Smooth muscle cell (in vitro differentiated cells): ENCODE measurements at regions not wholly inside any gene's neighbourhood (a gene's known extent, or its start where the extent isn't known, plus 50 kb on each side); places are given as distances from the start of the nearest gene placed in this dataset.

Source experiments
- DNase-seq: peaks from one replicate; lab custom pipeline; 2025; ENCODE audit not compliant: unreplicated experiment; lab: John Stamatoyannopoulos, UW
- H2AFZ ChIP-seq: fragments of 200-600 bp; sonication (generic); 2 replicates; pipeline ENCODE4 v1.6.0; 2016; ENCODE audit warnings: antibody characterized with exemption, low read depth, mild to moderate bottlenecking
- H3F3A ChIP-seq: fragments of 200-600 bp; sonication (generic); 2 replicates; pipeline ENCODE4 v1.6.0; 2017; ENCODE audit warnings: antibody characterized with exemption, low read depth
- H3K27ac ChIP-seq: fragments of 200-600 bp; sonication (generic); 2 replicates; pipeline ENCODE4 v1.5.1; 2016; ENCODE audit warnings: low read depth, mild to moderate bottlenecking
- H3K27me3 ChIP-seq: fragments of 200-600 bp; sonication (generic); 2 replicates; pipeline ENCODE4 v1.6.1; 2016; ENCODE audit warnings: low read depth, mild to moderate bottlenecking
- H3K36me3 ChIP-seq: fragments of 200-600 bp; sonication (generic); 2 replicates; pipeline ENCODE4 v1.5.1; 2016; ENCODE audit warnings: low read depth
- H3K4me1 ChIP-seq: fragments of 200-600 bp; sonication (generic); 2 replicates; pipeline ENCODE4 v1.5.1; 2016; ENCODE audit warnings: low read depth
- H3K4me2 ChIP-seq: fragments of 200-600 bp; sonication (generic); 2 replicates; pipeline ENCODE4 v1.6.0; 2016; ENCODE audit warnings: mild to moderate bottlenecking
- H3K4me3 ChIP-seq: fragments of 200-600 bp; sonication (generic); 2 replicates; pipeline ENCODE4 v1.5.1; 2016; ENCODE audit warnings: mild to moderate bottlenecking
- H3K79me2 ChIP-seq: fragments of 200-600 bp; sonication (generic); 2 replicates; pipeline ENCODE4 v1.6.0; 2016; ENCODE audit warnings: low read depth, mild to moderate bottlenecking
- H3K9ac ChIP-seq: fragments of 200-600 bp; sonication (generic); 2 replicates; pipeline ENCODE4 v1.6.0; 2016; ENCODE audit warnings: low read depth
- H3K9me3 ChIP-seq: fragments of 200-600 bp; sonication (generic); replicated peaks from 2 replicates; pipeline ENCODE4 v1.5.1; 2016; ENCODE audit warnings: low read depth
- H4K20me1 ChIP-seq: fragments of 200-600 bp; sonication (generic); 2 replicates; pipeline ENCODE4 v1.6.0; 2016; ENCODE audit warnings: low read depth
- CTCF ChIP-seq: fragments of 200-600 bp; sonication (generic); IDR thresholded peaks from 2 replicates; pipeline ENCODE4 v1.5.1; 2017; ENCODE audit warnings: borderline replicate concordance, mild to moderate bottlenecking, antibody characterized with exemption; ENCODE audit not compliant: insufficient read depth, poor library complexity, severe bottlenecking
- WGBS: methylation state at CpG from one replicate; pipeline ENCODE4 v1.1.7; 2016; ENCODE audit warnings: low lambda C conversion rate; 5-methylcytosine and 5-hydroxymethylcytosine counted together

DNA sequence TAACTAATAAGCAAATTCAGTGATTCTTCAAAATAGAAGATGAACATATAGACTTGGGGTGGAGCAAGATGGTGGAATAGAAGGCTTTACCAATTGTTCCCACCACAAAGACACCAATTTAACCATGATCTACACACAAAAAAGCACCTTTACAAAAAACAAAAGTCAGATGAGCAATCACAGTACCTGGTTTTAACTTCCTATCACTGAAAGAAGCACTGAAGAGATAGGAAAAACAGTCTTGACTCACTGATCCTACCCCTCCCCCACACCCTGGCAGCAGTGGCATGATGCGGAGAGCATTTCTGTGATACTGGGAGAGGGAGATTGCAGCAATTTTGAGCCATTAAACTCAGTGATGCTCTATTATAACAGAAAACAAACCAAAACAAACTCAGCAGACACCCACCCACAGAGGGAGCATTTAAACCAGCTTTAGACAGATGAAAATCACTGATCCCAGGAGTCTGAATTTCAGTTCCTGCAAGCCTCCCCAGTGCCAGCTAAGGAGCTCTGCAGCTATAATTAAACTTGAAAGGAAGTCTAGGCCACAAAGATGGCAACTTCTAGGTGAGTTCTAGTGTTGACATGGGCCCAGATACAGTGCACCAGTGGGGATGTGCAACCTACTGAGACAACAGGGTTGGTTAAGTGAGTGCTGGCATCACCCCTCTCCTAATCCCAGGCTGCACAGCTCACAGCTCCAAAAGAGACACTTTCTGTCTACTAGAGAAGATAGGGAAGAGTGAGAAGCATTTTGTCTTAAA is 161.8 kb upstream of the GRIA4 start:
- H3K79me2 ChIP-seq, result no peaks in the 10 kb centered on the region
- H3K36me3 ChIP-seq, result no peaks in the 10 kb centered on the region
- H2AFZ ChIP-seq, result no peak overlapping the region
- no peak overlapping the region for H3K9ac ChIP-seq
- H3K4me1 ChIP-seq, result no peaks in the 10 kb centered on the region
- no peak overlapping the region for H3K27ac ChIP-seq
- DNase-seq, result no peak
- no peaks in the 10 kb centered on the region for H3K27me3 ChIP-seq
- H3K9me3 ChIP-seq, result no peaks in the 10 kb centered on the region
- H4K20me1 ChIP-seq, result no peaks in the 10 kb centered on the region
- 84% methylated on average over 1 of the region's 1 CpG for WGBS
- H3F3A ChIP-seq, result no peaks in the 10 kb centered on the region
- no peak for TF ChIP-seq CTCF
- H3K4me3 ChIP-seq, result no peak overlapping the region
- H3K4me2 ChIP-seq, result no peak overlapping the region

- H3K4me1 ChIP-seq, result no peaks in the 10 kb centered on the region
- no peak for DNase-seq
Observed at GRCh38 chr11:105443623-105444022, 166.2 kb upstream of the GRIA4 start.

DNA sequence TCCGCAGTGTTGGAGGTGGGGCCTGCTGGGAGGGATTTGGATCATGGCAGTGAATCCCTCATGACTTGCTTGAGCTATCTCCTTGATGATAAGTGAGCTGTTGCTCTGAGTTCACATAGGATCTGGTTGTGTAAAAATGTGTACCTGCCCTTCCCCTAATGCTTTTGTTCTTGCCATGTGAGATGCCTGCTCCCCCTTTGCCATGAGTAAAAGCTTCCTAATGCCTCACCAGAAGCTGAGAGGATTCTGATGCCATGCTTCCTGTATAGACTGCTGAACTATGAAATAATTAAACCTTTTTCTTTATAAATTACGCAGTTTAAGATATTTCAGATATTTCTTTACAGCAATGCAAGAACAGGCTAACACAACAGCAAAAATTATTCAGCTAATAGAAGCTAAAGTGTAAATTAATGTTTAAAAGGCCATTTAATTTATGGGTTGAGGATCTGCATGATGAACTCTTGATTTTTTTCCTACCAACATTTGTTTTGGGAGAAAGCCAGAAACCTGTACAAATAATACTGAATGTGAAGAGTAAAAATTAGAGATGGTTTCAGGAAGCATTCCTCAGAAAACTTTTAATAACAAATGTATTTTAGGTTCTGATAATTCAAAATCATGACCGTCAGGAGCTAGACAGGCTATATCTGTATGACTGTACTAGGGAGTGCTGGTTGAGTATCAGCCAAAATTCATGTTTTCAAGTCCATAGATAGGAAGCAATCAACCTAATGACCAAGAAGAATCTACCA is 177.5 kb upstream of the GRIA4 start:
- H3K79me2 ChIP-seq, result no peaks in the 10 kb centered on the region
- no peak overlapping the region for H3K9ac ChIP-seq
- DNase-seq, result no peak
- H3K4me2 ChIP-seq, result no peak overlapping the region
- H2AFZ ChIP-seq, result no peak overlapping the region
- no peaks in the 10 kb centered on the region for H3F3A ChIP-seq
- no peaks in the 10 kb centered on the region for H3K27me3 ChIP-seq
- no peaks in the 10 kb centered on the region for H3K9me3 ChIP-seq
- 78% methylated on average over 3 of the region's 3 CpGs for WGBS
- no peak overlapping the region for H3K4me3 ChIP-seq
- H3K27ac ChIP-seq, result no peak overlapping the region
- no peaks in the 10 kb centered on the region for H3K4me1 ChIP-seq
- no peaks in the 10 kb centered on the region for H4K20me1 ChIP-seq
- TF ChIP-seq CTCF, result no peak
- no peaks in the 10 kb centered on the region for H3K36me3 ChIP-seq

More at GRCh38 chr11:105443623-105444022, 166.2 kb upstream of the GRIA4 start:
- H4K20me1 ChIP-seq, result no peaks in the 10 kb centered on the region
- no peaks in the 10 kb centered on the region for H3K79me2 ChIP-seq
- H2AFZ ChIP-seq, result no peak overlapping the region
- no peaks in the 10 kb centered on the region for H3K36me3 ChIP-seq
- no peak overlapping the region for H3K4me2 ChIP-seq
- TF ChIP-seq CTCF, result no peak
- H3K9me3 ChIP-seq, result no peaks in the 10 kb centered on the region
- no peaks in the 10 kb centered on the region for H3K27me3 ChIP-seq
- H3K4me3 ChIP-seq, result no peak overlapping the region
- H3K27ac ChIP-seq, result no peak overlapping the region
- H3K9ac ChIP-seq, result no peak overlapping the region
- no peaks in the 10 kb centered on the region for H3F3A ChIP-seq
